ENCODE measurements at regions not wholly inside any gene's neighbourhood (a gene's known extent, or its start where the extent isn't known, plus 50 kb on each side); places are given as distances from the start of the nearest gene placed in this dataset.
A peak's percentile ranks its signal among the peaks of the same experiment; 100 is the strongest.

DNA sequence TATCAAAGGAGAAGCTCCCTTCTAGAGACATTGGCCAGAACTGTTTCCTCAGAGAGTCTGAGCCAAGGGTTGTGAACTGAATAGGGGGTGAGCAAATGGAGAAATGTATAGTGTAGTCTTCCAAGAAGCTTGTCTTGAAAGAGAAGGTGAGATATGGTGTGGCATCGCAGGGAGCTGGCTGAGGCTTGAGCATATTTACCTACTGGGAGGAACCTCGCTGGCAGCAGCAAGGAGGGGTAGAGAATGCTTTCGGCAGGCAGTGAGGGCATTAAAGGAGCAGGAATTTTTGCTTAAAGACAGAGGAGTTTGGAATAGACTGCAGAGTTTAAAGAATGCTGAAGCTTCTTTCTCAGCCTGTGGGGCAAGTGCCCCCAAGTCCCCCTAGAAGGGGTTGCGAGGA is 59.3 kb upstream of the PRMT8 start:
- Mint-ChIP-seq H3K27me3 (ENCODE audit: insufficient read depth) (peaks cover 23% of the 10 kb centered on the region), H3K4me1 (ENCODE audit: low read depth) (peaks cover 19% of the 10 kb centered on the region), H3K27ac (no peak overlapping the region; the same call in 1 of the 2 replicates)

DNA sequence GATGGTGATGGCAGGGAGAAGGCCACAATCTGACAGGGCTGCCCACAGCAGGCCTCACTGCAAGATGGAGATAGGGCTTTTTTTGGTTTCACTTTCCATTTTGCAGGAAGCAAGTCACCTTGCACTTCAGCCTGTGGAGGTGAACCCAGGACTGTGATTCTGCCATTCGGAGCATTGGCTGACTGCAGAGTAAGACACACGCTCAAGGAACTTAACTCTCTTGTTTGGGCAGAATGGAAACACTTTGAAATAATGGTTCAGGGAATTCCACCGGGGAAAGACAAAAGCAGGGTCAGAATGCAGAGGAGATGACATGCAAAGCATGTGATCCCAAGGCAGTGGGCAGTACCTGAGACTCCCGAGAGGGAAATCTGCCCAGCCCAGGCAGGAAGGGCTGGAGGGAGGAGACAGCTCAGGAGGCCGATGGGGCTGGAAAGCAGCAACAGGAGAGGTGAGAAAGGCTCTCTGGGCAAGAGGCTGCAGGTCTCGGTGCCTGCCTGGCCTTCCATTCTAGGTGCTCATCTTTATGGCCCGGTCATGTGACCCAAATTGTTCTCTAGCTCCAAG is 58.7 kb upstream of the PRMT8 start:
- H3K4me3 Mint-ChIP-seq = peak overlapping the region; percentile 79
- DNase-seq = no peak
- TF ChIP-seq CTCF (IDR thresholded peaks at IDR 0.05) = no peak
- peaks cover 23% of the 10 kb centered on the region for H3K27me3 Mint-ChIP-seq (ENCODE audit: insufficient read depth)
- no peak overlapping the region; the same call in 1 of the 2 replicates for H3K27ac Mint-ChIP-seq
- no peaks in the 10 kb centered on the region for H3K9me3 Mint-ChIP-seq
- peaks cover 19% of the 10 kb centered on the region for H3K4me1 Mint-ChIP-seq (ENCODE audit: low read depth)
- H3K36me3 Mint-ChIP-seq (ENCODE audit: low read depth) = no peaks in the 10 kb centered on the region

More for the DNA sequence above, 59.3 kb upstream of the PRMT8 start:
- no peak for TF ChIP-seq CTCF (IDR thresholded peaks at IDR 0.05)
- Mint-ChIP-seq H3K36me3 (ENCODE audit: low read depth) (no peaks in the 10 kb centered on the region), H3K9me3 (no peaks in the 10 kb centered on the region), H3K4me3 (peak overlapping the region; percentile 79)
- DNase-seq = no peak

- peaks cover 25% of the 10 kb centered on the region for H3K27me3 Mint-ChIP-seq (ENCODE audit: insufficient read depth)
Measured at GRCh38 chr12:3432868-3433267, 58.1 kb upstream of the PRMT8 start.

GRCh38 chr12:3436461-3437065 is 54.4 kb upstream of the PRMT8 start:
- H3K36me3 Mint-ChIP-seq (ENCODE audit: low read depth) = no peaks in the 10 kb centered on the region
- no peak for TF ChIP-seq CTCF (IDR thresholded peaks at IDR 0.05)

More at GRCh38 chr12:3432868-3433267, 58.1 kb upstream of the PRMT8 start:
- no peaks in the 10 kb centered on the region for H3K36me3 Mint-ChIP-seq (ENCODE audit: low read depth)
- peak overlapping the region; percentile 79; the same call in 1 of the 2 replicates for H3K4me3 Mint-ChIP-seq
- H3K27ac Mint-ChIP-seq = no peak overlapping the region
- no peak for TF ChIP-seq CTCF (IDR thresholded peaks at IDR 0.05)
- H3K9me3 Mint-ChIP-seq = no peaks in the 10 kb centered on the region
- peaks cover 19% of the 10 kb centered on the region for H3K4me1 Mint-ChIP-seq (ENCODE audit: low read depth)
- DNase-seq = no peak

GRCh38 chr12:3437986-3438385 is 53.0 kb upstream of the PRMT8 start:
- H3K36me3 Mint-ChIP-seq (ENCODE audit: low read depth) = no peaks in the 10 kb centered on the region
- no peak for DNase-seq
- H3K4me3 Mint-ChIP-seq = no peak overlapping the region
- peaks cover 43% of the 10 kb centered on the region for H3K27me3 Mint-ChIP-seq (ENCODE audit: insufficient read depth)
- no peaks in the 10 kb centered on the region for H3K9me3 Mint-ChIP-seq
- TF ChIP-seq CTCF (IDR thresholded peaks at IDR 0.05) = no peak
- no peak overlapping the region for H3K27ac Mint-ChIP-seq
- no peaks in the 10 kb centered on the region; the same call in 1 of the 2 replicates for H3K4me1 Mint-ChIP-seq (ENCODE audit: low read depth)

More at GRCh38 chr12:3436461-3437065, 54.4 kb upstream of the PRMT8 start:
- Mint-ChIP-seq H3K9me3 (no peaks in the 10 kb centered on the region), H3K27ac (no peak overlapping the region), H3K4me1 (ENCODE audit: low read depth) (peaks cover 14% of the 10 kb centered on the region), H3K27me3 (ENCODE audit: insufficient read depth) (peaks cover 42% of the 10 kb centered on the region), H3K4me3 (no peak overlapping the region)
- DNase-seq = no peak

All from HFFc6 (cell line).